ENCODE measurements at regions not wholly inside any gene's neighbourhood (a gene's known extent, or its start where the extent isn't known, plus 50 kb on each side); places are given as distances from the start of the nearest gene placed in this dataset.
"Not testable (repeated sequence)": the region's sequence is repeated elsewhere in the genome, so short reads cannot be mapped to it uniquely, and the experiment has no call there.

DNA sequence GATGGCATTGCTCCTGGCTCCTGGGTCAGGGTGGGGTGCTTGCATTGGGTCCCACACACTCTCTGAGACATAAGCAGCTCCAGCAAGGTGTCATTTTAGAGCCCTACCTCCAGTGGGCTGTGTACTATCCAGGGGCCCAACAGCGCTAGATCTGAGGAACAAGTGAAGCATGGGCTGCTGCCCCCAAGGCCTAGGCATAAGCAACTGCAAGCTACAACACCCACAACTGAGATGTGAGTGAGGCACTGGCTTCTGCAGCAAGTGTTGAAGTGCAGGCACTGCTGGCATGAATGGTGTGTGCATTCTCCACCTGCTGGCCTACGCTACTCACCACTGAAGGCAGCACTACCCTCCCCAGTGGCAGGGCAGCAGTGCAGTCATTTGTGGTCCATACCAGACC is 81.0 kb upstream of the STK39 start:
- intact Hi-C loops (cut with DNase I), result no loop called here
- Histone ChIP-seq H3K27me3 (no peaks in the 10 kb centered on the region), H3K4me1 (no peaks in the 10 kb centered on the region), H3K4me3 (no peak overlapping the region), H3K27ac (no peak overlapping the region), H3K36me3 (no peaks in the 10 kb centered on the region), H3K9me3 (peaks cover 0 to 20% of the 10 kb centered on the region in 2 donors)
- DNase-seq (ENCODE audit: low spot score in 2 of 2), result no peak
- no peak for TF ChIP-seq CTCF (IDR thresholded peaks at IDR 0.05)

DNA sequence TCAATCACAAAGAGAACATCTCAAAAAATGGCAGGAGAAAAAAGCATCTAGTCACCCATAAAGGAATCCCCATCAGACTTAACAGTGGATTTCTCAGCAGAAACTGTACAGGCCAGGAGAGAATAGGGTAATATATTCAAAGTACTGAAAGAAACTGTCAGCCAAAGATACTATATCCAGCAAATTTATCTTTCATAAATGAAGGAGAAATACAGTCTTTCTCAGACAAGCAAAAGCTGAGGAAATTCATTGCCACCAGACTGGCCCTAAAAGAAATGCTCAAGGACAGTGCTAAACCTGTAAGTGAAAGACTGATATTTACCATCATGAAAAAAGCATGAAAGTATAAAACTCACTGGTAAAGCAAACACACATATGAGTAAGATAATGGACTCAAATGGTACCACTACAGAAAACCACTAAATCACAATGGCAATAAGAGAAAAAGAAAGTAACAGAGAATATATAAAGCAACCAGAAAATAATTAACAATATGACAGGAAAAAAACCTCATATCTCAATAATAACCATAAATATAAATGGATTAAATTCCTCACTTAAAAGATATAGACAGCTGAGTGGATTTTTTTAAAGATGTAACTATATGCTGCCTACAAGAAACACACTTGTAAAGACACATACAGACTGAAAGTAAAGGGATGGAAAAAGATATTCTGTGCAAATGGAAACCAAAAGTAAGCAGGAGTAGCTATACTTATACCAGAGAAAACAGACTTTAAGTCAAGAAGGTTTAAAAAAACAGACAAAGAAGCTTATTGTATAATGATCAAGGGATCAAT is 83.4 kb upstream of the STK39 start:
- TF ChIP-seq CTCF (IDR thresholded peaks at IDR 0.05), result no peak
- H3K4me1 ChIP-seq, result no peaks in the 10 kb centered on the region
- no peaks in the 10 kb centered on the region for H3K36me3 ChIP-seq
- peaks cover 0 to 20% of the 10 kb centered on the region in 2 donors for H3K9me3 ChIP-seq
- no peaks in the 10 kb centered on the region for H3K27me3 ChIP-seq
- H3K4me3 ChIP-seq, result no peak overlapping the region
- DNase-seq (ENCODE audit: low spot score in 2 of 2), result no peak
- intact Hi-C loops (cut with DNase I), result no loop called here
- no peak overlapping the region for H3K27ac ChIP-seq

DNA sequence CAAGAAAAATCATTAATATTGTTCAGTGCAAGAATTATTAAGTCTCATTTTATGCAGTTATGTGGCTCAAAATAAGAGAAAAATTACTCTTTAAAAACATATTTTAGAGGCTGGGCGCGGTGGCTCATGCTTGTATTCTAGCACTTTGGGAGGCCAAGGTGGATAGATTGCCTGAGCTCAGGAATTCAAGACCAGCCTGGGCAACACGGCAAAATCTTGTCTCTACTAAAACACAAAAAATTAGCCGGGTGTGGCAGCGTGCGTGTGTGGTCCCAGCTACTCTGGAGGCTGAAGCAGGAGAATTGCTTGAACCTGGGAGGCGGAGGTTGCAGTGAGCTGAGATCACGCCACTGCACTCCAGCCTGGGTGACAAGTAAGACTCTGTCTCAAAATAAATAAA is 87.9 kb upstream of the STK39 start:
- H3K27me3 ChIP-seq; H3K36me3 ChIP-seq; DNase-seq (ENCODE audit: low spot score in 2 of 2); H3K4me1 ChIP-seq; H3K4me3 ChIP-seq; H3K27ac ChIP-seq; intact Hi-C loops (cut with DNase I): not testable (repeated sequence)
- H3K9me3 ChIP-seq, result peaks cover 0 to 14% of the 10 kb centered on the region in 2 donors

DNA sequence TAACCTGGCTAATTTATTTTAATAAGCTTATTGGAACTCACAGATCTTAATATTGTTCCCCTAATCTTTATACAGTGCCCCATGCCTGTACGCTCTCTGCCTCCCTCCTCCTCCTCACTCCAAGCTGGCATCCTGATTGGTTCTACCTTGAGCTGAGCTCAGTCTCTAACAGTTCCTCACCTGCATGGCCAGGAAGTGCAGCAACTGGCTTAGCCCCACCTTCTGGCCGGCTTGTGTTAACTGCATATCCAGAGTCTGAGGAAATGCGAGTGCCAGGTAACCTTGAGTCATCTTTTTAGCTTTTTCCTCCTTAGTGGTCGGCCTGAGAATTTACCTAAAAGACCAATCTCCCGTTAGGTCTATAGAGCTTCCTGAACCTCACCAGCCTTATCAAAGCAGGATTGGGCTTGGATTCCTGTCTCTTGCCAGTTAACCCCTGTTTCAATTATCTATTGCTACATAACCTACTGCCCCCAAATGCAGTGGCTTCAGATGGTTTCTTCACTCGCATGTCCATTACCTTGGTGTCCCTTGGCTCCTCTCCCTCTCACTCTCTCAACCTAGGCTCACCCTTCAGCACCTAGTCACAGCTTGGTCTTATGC is 89.5 kb upstream of the STK39 start:
- DNase-seq (ENCODE audit: low spot score in 2 of 2), result no peak
- intact Hi-C loops (cut with DNase I), result no loop called here
- Histone ChIP-seq H3K4me1 (no peaks in the 10 kb centered on the region), H3K4me3 (no peak overlapping the region), H3K9me3 (peaks cover 0 to 2% of the 10 kb centered on the region in 2 donors), H3K27me3 (no peaks in the 10 kb centered on the region), H3K36me3 (no peaks in the 10 kb centered on the region), H3K27ac (no peak overlapping the region)
- TF ChIP-seq CTCF (IDR thresholded peaks at IDR 0.05), result no peak

DNA sequence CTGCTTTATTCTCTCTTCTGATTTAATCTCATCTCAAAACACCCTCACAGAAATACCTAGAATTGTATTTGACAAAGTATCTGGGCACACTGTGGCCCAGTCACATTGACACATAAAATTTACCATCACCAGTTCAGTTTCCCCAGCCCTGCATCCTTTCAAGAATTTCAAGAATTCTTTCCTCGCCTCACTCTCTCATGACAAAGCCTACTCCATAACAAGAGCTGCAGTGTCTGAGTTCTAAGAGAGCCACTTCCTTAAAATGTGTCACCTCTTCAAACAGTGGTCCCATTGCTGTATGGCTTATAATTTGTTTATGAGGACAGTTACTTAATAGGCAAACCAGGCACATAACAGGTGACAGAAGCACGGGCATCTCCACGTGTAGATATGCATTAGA is 90.9 kb upstream of the STK39 start:
- no peak overlapping the region for H3K27ac ChIP-seq
- intact Hi-C loops (cut with DNase I), result no loop called here
- TF ChIP-seq CTCF (IDR thresholded peaks at IDR 0.05), result no peak
- no peak for DNase-seq (ENCODE audit: low spot score in 2 of 2)
- no peaks in the 10 kb centered on the region for H3K27me3 ChIP-seq
- H3K9me3 ChIP-seq, result no peaks in the 10 kb centered on the region
- H3K36me3 ChIP-seq, result no peaks in the 10 kb centered on the region
- H3K4me3 ChIP-seq, result no peak overlapping the region
- no peaks in the 10 kb centered on the region for H3K4me1 ChIP-seq

- Histone ChIP-seq H3K36me3 (no peaks in the 10 kb centered on the region), H3K4me3 (no peak overlapping the region), H3K9me3 (no peaks in the 10 kb centered on the region), H3K4me1 (no peaks in the 10 kb centered on the region), H3K27ac (no peak overlapping the region), H3K27me3 (no peaks in the 10 kb centered on the region)
- DNase-seq (ENCODE audit: low spot score in 2 of 2), result no peak
- TF ChIP-seq CTCF (IDR thresholded peaks at IDR 0.05), result no peak
- intact Hi-C loops (cut with DNase I), result no loop called here
Observed at GRCh38 chr2:168338803-168339437, 91.5 kb upstream of the STK39 start.

Measured in ascending aorta (tissue), 2 donors.